IgD-negative memory B cell (primary cell): ENCODE measurements at regions not wholly inside any gene's neighbourhood (a gene's known extent, or its start where the extent isn't known, plus 50 kb on each side); places are given as distances from the start of the nearest gene placed in this dataset.
"Not testable (repeated sequence)": the region's sequence is repeated elsewhere in the genome, so short reads cannot be mapped to it uniquely, and the experiment has no call there.

Experiments
- H3K27ac Mint-ChIP-seq, 3 donors: one replicate each; pipeline ENCODE4 v1.8.0; 2020 to 2022; ENCODE audit warnings: mild to moderate bottlenecking in 3 of 3, mixed read lengths in 3 of 3, moderate library complexity in 1 of 3
- H3K27me3 Mint-ChIP-seq: one replicate; pipeline ENCODE4 v1.8.0; 2021; ENCODE audit warnings: mixed read lengths
- H3K36me3 Mint-ChIP-seq: one replicate; pipeline ENCODE4 v1.8.0; 2020; ENCODE audit warnings: mild to moderate bottlenecking, mixed read lengths
- H3K4me1 Mint-ChIP-seq, 3 donors: one replicate each; pipeline ENCODE4 v1.8.0; 2020 to 2022; ENCODE audit warnings: mixed read lengths in 3 of 3, mild to moderate bottlenecking in 1 of 3
- H3K4me3 Mint-ChIP-seq, 4 donors: one replicate each; pipeline ENCODE4 v1.8.0; 2020 to 2022; ENCODE audit warnings: mild to moderate bottlenecking in 4 of 4, mixed read lengths in 4 of 4, moderate library complexity in 3 of 4
- H3K9me3 Mint-ChIP-seq, 3 donors: one replicate each; pipeline ENCODE4 v1.8.0; 2020 to 2021; ENCODE audit warnings: mixed read lengths in 3 of 3, mild to moderate bottlenecking in 1 of 3

DNA sequence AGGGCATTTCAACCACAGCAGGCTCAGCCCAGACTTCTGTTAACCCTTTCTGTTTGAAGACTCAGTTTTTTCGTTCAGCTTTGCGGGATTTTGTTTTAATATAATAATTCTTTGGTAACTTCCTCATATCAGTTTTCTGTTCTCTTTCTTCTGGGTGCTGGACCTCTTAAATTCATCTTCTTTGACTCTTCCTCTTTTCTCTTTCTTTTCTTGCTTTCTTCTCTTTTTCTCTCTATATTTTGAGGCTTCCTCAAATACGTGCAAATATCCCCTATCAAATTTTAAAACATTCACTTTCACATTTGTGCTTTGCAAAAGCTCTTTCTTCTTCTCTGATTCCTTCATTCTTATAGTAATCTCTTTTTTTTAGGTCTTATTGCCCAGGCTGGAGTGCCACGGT is 136.3 kb downstream of the HS3ST3B1 start:
- no peaks in the 10 kb centered on the region for H3K36me3 Mint-ChIP-seq
- H3K27ac Mint-ChIP-seq, result peak overlapping the region in 1 of 3 donors; percentile 47
- H3K27me3 Mint-ChIP-seq, result peaks cover 1% of the 10 kb centered on the region
- H3K4me1 Mint-ChIP-seq, result peaks cover 10 to 24% (median 23%) of the 10 kb centered on the region in 3 donors
- no peaks in the 10 kb centered on the region for H3K9me3 Mint-ChIP-seq
- H3K4me3 Mint-ChIP-seq, result peak overlapping the region in 3 of 4 donors; percentile 9 to 73 (median 27)

GRCh38 chr17:14436266-14436665 is 135.4 kb downstream of the HS3ST3B1 start:
- peaks cover 1% of the 10 kb centered on the region for H3K27me3 Mint-ChIP-seq
- H3K36me3 Mint-ChIP-seq, result no peaks in the 10 kb centered on the region
- no peak overlapping the region for H3K4me3 Mint-ChIP-seq
- H3K27ac Mint-ChIP-seq, result no peak overlapping the region
- no peaks in the 10 kb centered on the region for H3K9me3 Mint-ChIP-seq
- peaks cover 10 to 24% (median 23%) of the 10 kb centered on the region in 3 donors for H3K4me1 Mint-ChIP-seq

- H3K4me3 Mint-ChIP-seq, result no peak overlapping the region
- H3K36me3 Mint-ChIP-seq, result no peaks in the 10 kb centered on the region
- peaks cover 1% of the 10 kb centered on the region for H3K27me3 Mint-ChIP-seq
- no peaks in the 10 kb centered on the region for H3K9me3 Mint-ChIP-seq
- H3K4me1 Mint-ChIP-seq, result peaks cover 14 to 29% (median 28%) of the 10 kb centered on the region in 3 donors
- peak overlapping the region in 1 of 3 donors; percentile 8 for H3K27ac Mint-ChIP-seq
Observed at GRCh38 chr17:14434506-14434905, 133.6 kb downstream of the HS3ST3B1 start.

- H3K4me1 Mint-ChIP-seq, result peaks cover 25 to 48% (median 37%) of the 10 kb centered on the region in 3 donors
- H3K27ac Mint-ChIP-seq, result no peak overlapping the region
- no peaks in the 10 kb centered on the region for H3K9me3 Mint-ChIP-seq
- H3K4me3 Mint-ChIP-seq, result no peak overlapping the region
- no peaks in the 10 kb centered on the region for H3K36me3 Mint-ChIP-seq
- H3K27me3 Mint-ChIP-seq, result no peaks in the 10 kb centered on the region
Observed at GRCh38 chr17:14432079-14432478, 131.2 kb downstream of the HS3ST3B1 start.

- peak overlapping the region; percentile 13 to 96 (median 65) for H3K27ac Mint-ChIP-seq
- peaks cover 19 to 45% (median 23%) of the 10 kb centered on the region in 3 donors for H3K4me1 Mint-ChIP-seq
- peaks cover 1% of the 10 kb centered on the region for H3K27me3 Mint-ChIP-seq
- no peaks in the 10 kb centered on the region for H3K9me3 Mint-ChIP-seq
- H3K36me3 Mint-ChIP-seq, result peaks cover 2% of the 10 kb centered on the region
- peak overlapping the region; percentile 21 to 83 (median 78) for H3K4me3 Mint-ChIP-seq
Observed at GRCh38 chr17:14429084-14429483, 128.2 kb downstream of the HS3ST3B1 start.

- H3K27ac Mint-ChIP-seq, result peak overlapping the region; percentile 13 to 96 (median 65)
- peak overlapping the region; percentile 21 to 83 (median 78) for H3K4me3 Mint-ChIP-seq
- peaks cover 2% of the 10 kb centered on the region for H3K36me3 Mint-ChIP-seq
- H3K27me3 Mint-ChIP-seq, result peaks cover 1% of the 10 kb centered on the region
- H3K9me3 Mint-ChIP-seq, result peaks cover 0 to 1% (median 0%) of the 10 kb centered on the region in 3 donors
- peaks cover 19 to 42% (median 21%) of the 10 kb centered on the region in 3 donors for H3K4me1 Mint-ChIP-seq
Observed at GRCh38 chr17:14428648-14429029, 127.8 kb downstream of the HS3ST3B1 start.

GRCh38 chr17:14427900-14428647 is 127.2 kb downstream of the HS3ST3B1 start:
- peaks cover 2% of the 10 kb centered on the region for H3K36me3 Mint-ChIP-seq
- H3K4me1 Mint-ChIP-seq, result peaks cover 19 to 42% (median 21%) of the 10 kb centered on the region in 3 donors

DNA sequence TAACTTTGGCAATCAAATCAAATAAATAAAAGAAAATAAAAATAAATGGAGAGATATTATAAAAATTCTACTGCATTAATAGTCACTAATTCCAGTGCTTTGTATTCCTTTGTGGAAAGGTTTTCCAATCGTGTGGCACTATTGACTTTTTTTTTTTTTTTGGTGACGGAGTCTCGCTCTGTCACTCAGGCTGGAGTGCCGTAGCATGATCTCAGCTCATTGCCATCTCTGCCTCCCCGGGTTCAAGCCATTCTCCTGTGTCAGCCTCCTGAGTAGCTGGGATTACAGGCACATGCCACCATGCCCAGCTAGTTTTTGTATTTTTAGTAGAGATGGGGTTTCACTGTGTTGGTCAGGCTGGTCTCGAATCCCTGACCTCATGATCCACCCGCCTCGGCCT is 122.3 kb downstream of the HS3ST3B1 start:
- not testable (repeated sequence) for H3K4me3 Mint-ChIP-seq, H3K36me3 Mint-ChIP-seq, H3K9me3 Mint-ChIP-seq, H3K27me3 Mint-ChIP-seq, H3K27ac Mint-ChIP-seq
- peaks cover 4 to 22% (median 6%) of the 10 kb centered on the region in 3 donors for H3K4me1 Mint-ChIP-seq

More at GRCh38 chr17:14427900-14428647, 127.2 kb downstream of the HS3ST3B1 start:
- peaks cover 0 to 2% (median 0%) of the 10 kb centered on the region in 3 donors for H3K9me3 Mint-ChIP-seq
- peak overlapping the region; percentile 13 to 96 (median 65) for H3K27ac Mint-ChIP-seq
- peaks cover 1% of the 10 kb centered on the region for H3K27me3 Mint-ChIP-seq
- H3K4me3 Mint-ChIP-seq, result peak overlapping the region; percentile 21 to 83 (median 78)

DNA sequence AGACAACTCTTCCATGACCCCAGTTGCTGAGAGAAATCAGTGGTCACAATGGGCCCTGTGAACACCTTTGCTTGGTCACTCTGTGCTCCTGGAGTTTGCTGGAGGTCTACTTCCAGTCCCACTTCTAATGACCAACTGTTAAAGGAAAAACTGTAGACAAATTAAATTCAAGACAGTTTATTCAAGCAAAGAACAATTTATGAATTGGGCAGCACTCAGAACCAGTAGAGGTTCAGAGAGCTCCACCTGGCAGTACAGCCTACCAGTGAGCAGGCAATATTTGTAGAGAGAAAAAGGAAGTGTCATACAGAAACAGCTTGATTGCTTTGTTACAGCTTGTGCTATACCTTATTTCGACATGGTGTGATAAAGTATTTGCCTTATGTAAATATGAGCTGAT is 116.5 kb downstream of the HS3ST3B1 start:
- Mint-ChIP-seq H3K9me3 (peaks cover 2 to 4% (median 3%) of the 10 kb centered on the region in 3 donors), H3K27me3 (no peaks in the 10 kb centered on the region), H3K4me3 (peak overlapping the region in 1 of 4 donors; percentile 11), H3K27ac (no peak overlapping the region), H3K36me3 (no peaks in the 10 kb centered on the region), H3K4me1 (no peaks in the 10 kb centered on the region)

DNA sequence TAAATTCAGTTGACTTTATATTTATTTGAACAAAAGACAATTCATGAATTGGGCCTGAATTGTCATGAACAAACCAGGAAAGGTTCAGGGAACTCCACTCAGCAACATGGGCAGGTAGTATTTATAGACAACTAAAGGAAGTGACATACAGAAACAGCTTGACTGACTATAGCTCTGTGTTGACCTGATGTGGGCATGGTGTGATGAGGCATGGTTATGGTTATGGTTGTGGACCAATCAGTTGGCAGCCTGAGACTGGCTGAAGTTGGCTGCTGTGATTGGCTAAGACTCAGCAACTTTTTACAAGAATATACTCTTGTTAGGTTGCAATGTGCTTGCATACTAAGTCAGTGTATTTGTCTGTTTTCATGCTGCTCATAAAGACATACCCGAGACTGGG is 108.4 kb downstream of the HS3ST3B1 start:
- Mint-ChIP-seq H3K36me3 (no peaks in the 10 kb centered on the region), H3K27me3 (peaks cover under 1% of the 10 kb centered on the region), H3K4me3 (no peak overlapping the region), H3K4me1 (no peaks in the 10 kb centered on the region), H3K27ac (no peak overlapping the region), H3K9me3 (peaks cover 0 to 3% (median 0%) of the 10 kb centered on the region in 3 donors)

GRCh38 chr17:14407541-14407940 is 106.7 kb downstream of the HS3ST3B1 start:
- peaks cover 0 to 3% (median 0%) of the 10 kb centered on the region in 3 donors for H3K9me3 Mint-ChIP-seq
- H3K4me3 Mint-ChIP-seq, result no peak overlapping the region
- peaks cover 1% of the 10 kb centered on the region for H3K27me3 Mint-ChIP-seq
- no peak overlapping the region for H3K27ac Mint-ChIP-seq
- no peaks in the 10 kb centered on the region for H3K36me3 Mint-ChIP-seq
- H3K4me1 Mint-ChIP-seq, result peaks cover 0 to 2% (median 0%) of the 10 kb centered on the region in 3 donors

DNA sequence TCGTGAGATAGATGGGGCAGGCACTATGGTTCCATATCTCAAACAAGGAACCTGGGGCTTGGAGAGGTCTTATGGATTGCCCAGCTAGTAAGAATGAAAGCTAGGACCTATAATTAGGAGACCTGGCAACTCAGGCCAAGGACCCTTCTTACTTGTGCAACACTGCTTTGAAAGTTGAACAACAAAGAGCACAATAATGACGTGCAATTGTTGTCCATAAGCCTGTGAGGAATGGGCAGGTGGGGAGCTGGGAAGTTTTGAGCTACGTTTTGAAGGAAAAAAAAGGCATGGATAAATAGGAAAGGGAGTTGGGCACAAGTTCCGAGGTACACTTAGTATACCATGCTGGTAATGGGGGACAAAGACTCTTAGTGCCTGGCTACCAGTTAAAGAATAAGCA is 104.3 kb downstream of the HS3ST3B1 start:
- Mint-ChIP-seq H3K27ac (no peak overlapping the region), H3K4me1 (peaks cover 0 to 2% (median 0%) of the 10 kb centered on the region in 3 donors), H3K4me3 (no peak overlapping the region), H3K9me3 (peaks cover 0 to 6% (median 1%) of the 10 kb centered on the region in 3 donors), H3K27me3 (peaks cover 1% of the 10 kb centered on the region), H3K36me3 (no peaks in the 10 kb centered on the region)
